ENCODE measurements at regions not wholly inside any gene's neighbourhood (a gene's known extent, or its start where the extent isn't known, plus 50 kb on each side); places are given as distances from the start of the nearest gene placed in this dataset.

DNA sequence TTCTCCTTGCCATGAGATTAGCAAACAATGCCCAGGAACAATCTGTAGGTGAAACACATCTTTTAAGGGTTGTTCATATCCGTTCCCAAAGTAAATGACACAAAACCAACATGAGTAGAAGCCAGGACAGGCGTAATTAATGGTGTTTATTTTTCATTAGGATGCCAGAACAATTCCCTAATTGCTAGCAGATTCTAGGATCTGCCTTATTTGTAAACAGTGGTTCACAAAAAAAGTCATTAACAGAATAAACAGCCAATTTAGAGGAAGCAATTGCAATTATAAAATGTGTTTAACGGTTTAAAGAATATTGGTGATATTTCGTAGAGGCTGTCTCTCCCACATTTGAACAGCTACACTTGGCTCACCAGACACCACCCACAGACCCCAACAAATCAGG, 250.6 kb upstream of the GPR26 start:
- CTCF ChIA-PET = interaction anchor here (0.7 kb wide), 1 partner anchor 13 kb away, joined by 6 read pairs; no protein-coding TSS in a partner anchor
- DNase-seq (ENCODE audit: low read depth, low spot score) = no peak

GRCh38 chr10:123417414-123417813, 248.7 kb upstream of the GPR26 start:
- Histone ChIP-seq H3K9me3 (ENCODE audit: control insufficient read depth, insufficient read depth, low read length) (peaks cover 37% of the 10 kb centered on the region), H3K27ac (ENCODE audit: low read depth, low read length) (no peak overlapping the region), H3K27me3 (ENCODE audit: control insufficient read depth, insufficient read depth, low read length) (no peaks in the 10 kb centered on the region), H3K4me3 (ENCODE audit: low read depth, low read length) (no peak overlapping the region)
- ChIA-PET CTCF (interaction anchor here (0.5 kb wide), 1 partner anchor 767 kb away, joined by 8 read pairs; no protein-coding TSS in a partner anchor), POLR2A (no interaction called here)
- DNase-seq (ENCODE audit: low read depth, low spot score) = no peak
- TF ChIP-seq, protein P1, sequence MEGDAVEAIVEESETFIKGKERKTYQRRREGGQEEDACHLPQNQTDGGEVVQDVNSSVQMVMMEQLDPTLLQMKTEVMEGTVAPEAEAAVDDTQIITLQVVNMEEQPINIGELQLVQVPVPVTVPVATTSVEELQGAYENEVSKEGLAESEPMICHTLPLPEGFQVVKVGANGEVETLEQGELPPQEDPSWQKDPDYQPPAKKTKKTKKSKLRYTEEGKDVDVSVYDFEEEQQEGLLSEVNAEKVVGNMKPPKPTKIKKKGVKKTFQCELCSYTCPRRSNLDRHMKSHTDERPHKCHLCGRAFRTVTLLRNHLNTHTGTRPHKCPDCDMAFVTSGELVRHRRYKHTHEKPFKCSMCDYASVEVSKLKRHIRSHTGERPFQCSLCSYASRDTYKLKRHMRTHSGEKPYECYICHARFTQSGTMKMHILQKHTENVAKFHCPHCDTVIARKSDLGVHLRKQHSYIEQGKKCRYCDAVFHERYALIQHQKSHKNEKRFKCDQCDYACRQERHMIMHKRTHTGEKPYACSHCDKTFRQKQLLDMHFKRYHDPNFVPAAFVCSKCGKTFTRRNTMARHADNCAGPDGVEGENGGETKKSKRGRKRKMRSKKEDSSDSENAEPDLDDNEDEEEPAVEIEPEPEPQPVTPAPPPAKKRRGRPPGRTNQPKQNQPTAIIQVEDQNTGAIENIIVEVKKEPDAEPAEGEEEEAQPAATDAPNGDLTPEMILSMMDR (IDR thresholded peaks at IDR 0.05; ENCODE audit: low read depth, low read length) = no peak

More for the DNA sequence above, 250.6 kb upstream of the GPR26 start:
- Histone ChIP-seq H3K9me3 (ENCODE audit: control insufficient read depth, insufficient read depth, low read length) (peaks cover 40% of the 10 kb centered on the region), H3K4me3 (ENCODE audit: low read depth, low read length) (no peak overlapping the region), H3K27ac (ENCODE audit: low read depth, low read length) (no peak overlapping the region), H3K27me3 (ENCODE audit: control insufficient read depth, insufficient read depth, low read length) (no peaks in the 10 kb centered on the region)
- POLR2A ChIA-PET = no interaction called here
- TF ChIP-seq, protein P1 (IDR thresholded peaks at IDR 0.05; ENCODE audit: low read depth, low read length) = no peak

DNA sequence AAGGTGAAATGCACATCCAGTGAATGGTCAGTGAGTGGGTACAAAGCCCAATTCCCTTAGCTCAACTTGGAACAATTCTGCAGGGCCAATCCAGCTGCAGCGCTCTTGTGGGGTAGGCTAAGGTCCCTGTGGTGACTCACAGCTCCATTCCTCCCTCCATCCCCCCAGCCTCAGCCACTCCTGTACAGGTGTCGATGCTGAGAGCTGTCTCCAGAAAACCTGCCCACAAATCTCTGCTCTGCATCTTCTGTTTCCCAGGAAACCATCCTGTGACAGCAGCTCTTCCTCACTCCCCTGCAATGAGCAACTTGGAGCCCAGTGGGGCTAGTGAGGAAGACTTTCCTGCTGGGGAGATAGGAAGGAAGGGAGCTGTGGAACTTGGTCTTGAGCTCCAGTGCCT, 244.7 kb upstream of the GPR26 start:
- CTCF ChIA-PET = no interaction called here

GRCh38 chr10:123422261-123422660, 243.9 kb upstream of the GPR26 start:
- ChIA-PET CTCF (no interaction called here), POLR2A (no interaction called here)

More for the DNA sequence above, 244.7 kb upstream of the GPR26 start:
- Histone ChIP-seq H3K9me3 (ENCODE audit: control insufficient read depth, insufficient read depth, low read length) (peaks cover 40% of the 10 kb centered on the region), H3K4me3 (ENCODE audit: low read depth, low read length) (no peak overlapping the region), H3K27ac (ENCODE audit: low read depth, low read length) (no peak overlapping the region), H3K27me3 (ENCODE audit: control insufficient read depth, insufficient read depth, low read length) (no peaks in the 10 kb centered on the region)
- DNase-seq (ENCODE audit: low read depth, low spot score) = no peak
- TF ChIP-seq, protein P1 (IDR thresholded peaks at IDR 0.05; ENCODE audit: low read depth, low read length) = no peak
- POLR2A ChIA-PET = no interaction called here

DNA sequence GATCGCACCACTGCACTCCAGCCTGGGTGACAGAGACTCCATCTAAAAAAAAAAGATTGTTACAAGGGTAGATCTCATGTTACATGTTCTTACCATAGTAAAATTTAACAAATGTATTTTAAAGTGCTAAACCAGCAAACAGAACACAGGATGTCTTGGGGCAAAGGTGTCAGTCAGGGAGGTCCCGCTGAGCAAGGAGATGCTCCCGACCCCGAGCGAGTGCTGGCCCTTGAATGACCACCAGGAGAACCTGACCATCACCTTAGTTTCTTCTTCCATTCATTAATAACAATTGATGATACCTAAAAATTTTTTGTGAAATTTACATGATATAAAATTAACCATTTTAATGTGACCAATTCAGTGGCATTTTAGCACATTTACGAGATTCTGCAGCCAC, 241.6 kb upstream of the GPR26 start:
- ChIA-PET CTCF (no interaction called here), POLR2A (no interaction called here)
- TF ChIP-seq, protein P1 (IDR thresholded peaks at IDR 0.05; ENCODE audit: low read depth, low read length) = no peak

More at GRCh38 chr10:123422261-123422660, 243.9 kb upstream of the GPR26 start:
- H3K27ac ChIP-seq (ENCODE audit: low read depth, low read length) = no peak overlapping the region
- H3K9me3 ChIP-seq (ENCODE audit: control insufficient read depth, insufficient read depth, low read length) = peaks cover 41% of the 10 kb centered on the region
- H3K27me3 ChIP-seq (ENCODE audit: control insufficient read depth, insufficient read depth, low read length) = no peaks in the 10 kb centered on the region
- no peak for DNase-seq (ENCODE audit: low read depth, low spot score)
- TF ChIP-seq, protein P1 (IDR thresholded peaks at IDR 0.05; ENCODE audit: low read depth, low read length) = no peak
- no peak overlapping the region for H3K4me3 ChIP-seq (ENCODE audit: low read depth, low read length)

More for the DNA sequence above, 241.6 kb upstream of the GPR26 start:
- H3K27ac ChIP-seq (ENCODE audit: low read depth, low read length) = no peak overlapping the region
- no peak for DNase-seq (ENCODE audit: low read depth, low spot score)
- H3K9me3 ChIP-seq (ENCODE audit: control insufficient read depth, insufficient read depth, low read length) = peaks cover 40% of the 10 kb centered on the region
- no peak overlapping the region for H3K4me3 ChIP-seq (ENCODE audit: low read depth, low read length)
- H3K27me3 ChIP-seq (ENCODE audit: control insufficient read depth, insufficient read depth, low read length) = no peaks in the 10 kb centered on the region

All from AG04450 (cell line).